ENCODE measurements at regions not wholly inside any gene's neighbourhood (a gene's known extent, or its start where the extent isn't known, plus 50 kb on each side); places are given as distances from the start of the nearest gene placed in this dataset.
"Not testable (repeated sequence)": the region's sequence is repeated elsewhere in the genome, so short reads cannot be mapped to it uniquely, and the experiment has no call there.

DNA sequence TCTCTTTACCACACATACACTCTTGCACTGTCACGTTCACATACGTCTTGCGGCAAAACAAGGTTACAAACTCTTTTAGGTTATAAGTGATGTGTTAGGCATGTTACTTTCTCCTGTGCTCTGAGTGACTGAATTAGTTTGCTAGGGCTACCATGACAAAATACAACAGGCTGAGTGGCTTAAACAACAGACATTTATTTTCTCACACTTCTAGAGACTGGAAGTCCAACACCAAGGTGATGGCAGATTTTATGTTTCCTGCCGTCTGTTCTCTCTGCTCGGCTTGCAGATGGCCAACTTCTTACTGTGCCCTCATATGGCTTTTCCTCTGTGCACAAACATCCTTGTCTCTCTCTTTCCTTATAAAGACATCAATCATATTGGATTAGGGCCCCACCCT is 1224.3 kb upstream of the TENM3 start:
- peaks cover 2% of the 10 kb centered on the region for H3K9me3 ChIP-seq (ENCODE audit: low read depth, low read length)
- H2AFZ ChIP-seq (ENCODE audit: low read length), result no peak overlapping the region
- no peaks in the 10 kb centered on the region for H3K79me2 ChIP-seq (ENCODE audit: insufficient read depth, low read length)
- H3K36me3 ChIP-seq (ENCODE audit: insufficient read depth, low read length), result no peaks in the 10 kb centered on the region
- no peaks in the 10 kb centered on the region for H4K20me1 ChIP-seq (ENCODE audit: insufficient read depth, low read length)
- no peaks in the 10 kb centered on the region for H3K27me3 ChIP-seq (ENCODE audit: insufficient read depth, low read length)
- no peak overlapping the region for H3K4me3 ChIP-seq (ENCODE audit: insufficient read depth, low read length)
- TF ChIP-seq, protein P1, sequence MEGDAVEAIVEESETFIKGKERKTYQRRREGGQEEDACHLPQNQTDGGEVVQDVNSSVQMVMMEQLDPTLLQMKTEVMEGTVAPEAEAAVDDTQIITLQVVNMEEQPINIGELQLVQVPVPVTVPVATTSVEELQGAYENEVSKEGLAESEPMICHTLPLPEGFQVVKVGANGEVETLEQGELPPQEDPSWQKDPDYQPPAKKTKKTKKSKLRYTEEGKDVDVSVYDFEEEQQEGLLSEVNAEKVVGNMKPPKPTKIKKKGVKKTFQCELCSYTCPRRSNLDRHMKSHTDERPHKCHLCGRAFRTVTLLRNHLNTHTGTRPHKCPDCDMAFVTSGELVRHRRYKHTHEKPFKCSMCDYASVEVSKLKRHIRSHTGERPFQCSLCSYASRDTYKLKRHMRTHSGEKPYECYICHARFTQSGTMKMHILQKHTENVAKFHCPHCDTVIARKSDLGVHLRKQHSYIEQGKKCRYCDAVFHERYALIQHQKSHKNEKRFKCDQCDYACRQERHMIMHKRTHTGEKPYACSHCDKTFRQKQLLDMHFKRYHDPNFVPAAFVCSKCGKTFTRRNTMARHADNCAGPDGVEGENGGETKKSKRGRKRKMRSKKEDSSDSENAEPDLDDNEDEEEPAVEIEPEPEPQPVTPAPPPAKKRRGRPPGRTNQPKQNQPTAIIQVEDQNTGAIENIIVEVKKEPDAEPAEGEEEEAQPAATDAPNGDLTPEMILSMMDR (IDR thresholded peaks at IDR 0.05; ENCODE audit: extremely low read depth, low read depth, low read length), result no peak
- no peak overlapping the region for H3K27ac ChIP-seq (ENCODE audit: low read depth, low read length)
- no peak for DNase-seq (ENCODE audit: insufficient read length, low spot score, missing footprints)
- no peaks in the 10 kb centered on the region for H3K4me1 ChIP-seq (ENCODE audit: insufficient read depth, low read length)
- H3K4me2 ChIP-seq (ENCODE audit: insufficient read depth, low read length), result no peak overlapping the region

DNA sequence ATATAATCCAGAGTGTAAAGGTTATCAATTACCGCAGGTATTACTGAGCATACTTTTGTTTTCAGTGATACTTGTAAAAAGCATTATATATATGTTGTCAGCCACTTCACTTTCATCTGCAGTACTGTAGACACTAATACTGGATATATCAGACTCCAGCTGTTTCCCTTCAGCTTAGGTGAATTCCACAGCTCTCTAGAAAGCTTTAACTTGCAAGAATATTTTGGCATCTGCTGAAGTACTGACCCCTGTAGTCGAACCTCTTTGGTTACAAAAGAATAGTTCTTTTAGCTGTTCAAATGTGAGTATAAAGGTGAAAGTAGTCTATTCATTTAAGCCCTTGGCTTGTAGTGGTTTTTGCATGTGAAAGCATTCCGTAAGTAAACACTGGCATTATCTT is 1222.7 kb upstream of the TENM3 start:
- no peak for DNase-seq (ENCODE audit: insufficient read length, low spot score, missing footprints)
- no peak overlapping the region for H2AFZ ChIP-seq (ENCODE audit: low read length)
- H4K20me1 ChIP-seq (ENCODE audit: insufficient read depth, low read length), result no peaks in the 10 kb centered on the region
- H3K36me3 ChIP-seq (ENCODE audit: insufficient read depth, low read length), result no peaks in the 10 kb centered on the region
- H3K9me3 ChIP-seq (ENCODE audit: low read depth, low read length), result no peaks in the 10 kb centered on the region
- H3K4me3 ChIP-seq (ENCODE audit: insufficient read depth, low read length), result no peak overlapping the region
- no peaks in the 10 kb centered on the region for H3K27me3 ChIP-seq (ENCODE audit: insufficient read depth, low read length)
- TF ChIP-seq, protein P1 (IDR thresholded peaks at IDR 0.05; ENCODE audit: extremely low read depth, low read depth, low read length), result no peak
- H3K27ac ChIP-seq (ENCODE audit: low read depth, low read length), result no peak overlapping the region
- no peak overlapping the region for H3K4me2 ChIP-seq (ENCODE audit: insufficient read depth, low read length)
- no peaks in the 10 kb centered on the region for H3K4me1 ChIP-seq (ENCODE audit: insufficient read depth, low read length)
- no peaks in the 10 kb centered on the region for H3K79me2 ChIP-seq (ENCODE audit: insufficient read depth, low read length)

DNA sequence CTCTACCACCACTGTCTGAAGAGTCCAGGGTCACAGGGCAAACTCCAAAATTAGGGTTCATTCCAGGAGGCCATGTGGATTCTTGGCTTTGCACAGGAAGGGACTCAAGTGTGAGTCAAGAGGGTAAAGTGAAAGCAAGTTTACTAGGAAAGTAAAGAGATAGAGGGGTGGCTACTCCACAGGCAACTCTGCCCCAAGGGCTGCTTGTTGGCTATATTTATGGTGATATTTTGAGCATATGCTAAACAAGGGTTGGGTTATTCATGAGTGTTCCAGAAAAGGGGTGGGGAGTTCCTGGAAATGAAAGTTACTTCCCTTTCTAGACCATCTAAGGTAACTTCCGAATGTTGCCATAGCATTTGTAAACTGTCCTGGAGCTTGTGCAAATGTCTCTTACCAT is 1222.0 kb upstream of the TENM3 start:
- no peak overlapping the region for H3K4me3 ChIP-seq (ENCODE audit: insufficient read depth, low read length)
- no peak overlapping the region for H2AFZ ChIP-seq (ENCODE audit: low read length)
- no peaks in the 10 kb centered on the region for H3K9me3 ChIP-seq (ENCODE audit: low read depth, low read length)
- TF ChIP-seq, protein P1 (IDR thresholded peaks at IDR 0.05; ENCODE audit: extremely low read depth, low read depth, low read length), result no peak
- no peaks in the 10 kb centered on the region for H3K4me1 ChIP-seq (ENCODE audit: insufficient read depth, low read length)
- no peaks in the 10 kb centered on the region for H4K20me1 ChIP-seq (ENCODE audit: insufficient read depth, low read length)
- no peaks in the 10 kb centered on the region for H3K36me3 ChIP-seq (ENCODE audit: insufficient read depth, low read length)
- no peak for DNase-seq (ENCODE audit: insufficient read length, low spot score, missing footprints)
- H3K79me2 ChIP-seq (ENCODE audit: insufficient read depth, low read length), result no peaks in the 10 kb centered on the region
- H3K4me2 ChIP-seq (ENCODE audit: insufficient read depth, low read length), result no peak overlapping the region
- no peaks in the 10 kb centered on the region for H3K27me3 ChIP-seq (ENCODE audit: insufficient read depth, low read length)
- H3K27ac ChIP-seq (ENCODE audit: low read depth, low read length), result no peak overlapping the region

DNA sequence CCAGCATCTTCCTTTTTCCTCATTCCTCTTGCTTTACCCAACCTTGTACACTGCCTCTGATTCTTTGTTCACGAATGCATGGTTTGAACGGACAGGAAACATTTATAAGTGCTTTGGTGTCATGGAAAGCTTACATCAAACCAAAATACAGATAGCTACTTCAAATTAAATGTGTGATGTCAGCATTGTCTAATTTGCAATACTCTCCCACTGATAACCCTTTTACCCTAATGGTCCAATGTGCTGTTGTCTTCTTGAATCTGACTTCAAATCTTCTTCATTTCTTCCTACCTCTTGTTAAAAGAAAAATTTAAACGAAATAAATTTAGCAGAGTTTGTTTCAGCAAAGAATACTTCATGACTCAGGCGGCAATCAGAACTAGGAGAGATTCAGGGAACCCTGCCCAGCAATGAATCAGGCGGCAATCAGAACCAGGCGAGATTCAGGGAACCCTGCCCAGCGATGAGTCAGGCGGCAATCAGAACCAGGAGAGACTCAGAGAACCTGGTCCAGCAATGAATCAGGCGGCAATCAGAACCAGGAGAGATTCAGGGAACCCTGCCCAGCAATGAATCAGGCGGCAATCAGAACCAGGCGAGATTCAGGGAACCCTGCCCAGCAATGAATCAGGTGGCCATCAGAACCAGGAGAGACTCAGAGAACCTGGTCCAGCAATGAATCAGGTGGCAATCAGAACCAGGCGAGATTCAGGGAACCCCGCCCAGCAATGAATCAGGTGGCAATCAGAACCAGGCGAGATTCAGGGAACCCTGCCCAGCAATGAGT is 1212.9 kb upstream of the TENM3 start:
- H3K9me3 ChIP-seq (ENCODE audit: low read depth, low read length); DNase-seq (ENCODE audit: insufficient read length, low spot score, missing footprints); H3K79me2 ChIP-seq (ENCODE audit: insufficient read depth, low read length); H3K36me3 ChIP-seq (ENCODE audit: insufficient read depth, low read length); H4K20me1 ChIP-seq (ENCODE audit: insufficient read depth, low read length); H3K4me1 ChIP-seq (ENCODE audit: insufficient read depth, low read length); H3K27me3 ChIP-seq (ENCODE audit: insufficient read depth, low read length); H3K4me3 ChIP-seq (ENCODE audit: insufficient read depth, low read length): not testable (repeated sequence)
- Histone ChIP-seq H3K4me2 (ENCODE audit: insufficient read depth, low read length) (peak overlapping the region; percentile 60), H2AFZ (ENCODE audit: low read length) (peak overlapping the region; percentile 5), H3K27ac (ENCODE audit: low read depth, low read length) (peak overlapping the region; percentile 37)
